Uterus (tissue), 3 donors: ENCODE measurements at regions not wholly inside any gene's neighbourhood (a gene's known extent, or its start where the extent isn't known, plus 50 kb on each side); places are given as distances from the start of the nearest gene placed in this dataset.

Source experiments
- DNase-seq, 2 donors: peaks; one replicate each; pipeline ENCODE4 v3.0.0-alpha.2; 2019 to 2020
- H3K27ac ChIP-seq, 2 donors: fragments of 200-600 bp; sonication (generic); 1 replicate in 1 of 2; 2 replicates in 1 of 2; pipeline ENCODE4 v1.5.1; 2016 to 2018
- H3K27me3 ChIP-seq, 2 donors: fragments of 200-600 bp; sonication (generic); one replicate each; pipeline ENCODE4 v1.5.1; 2018 to 2019; ENCODE audit warnings: control low read depth in 1 of 2
- H3K36me3 ChIP-seq, 2 donors: fragments of 200-600 bp; sonication (generic); one replicate each; pipeline ENCODE4 v1.5.1; 2019; ENCODE audit warnings: control low read depth in 1 of 2
- H3K4me1 ChIP-seq, 2 donors: fragments of 200-600 bp; sonication (generic); one replicate each; pipeline ENCODE4 v1.5.1; 2018 to 2019; ENCODE audit warnings: control low read depth in 1 of 2
- H3K4me3 ChIP-seq, 2 donors: fragments of 200-600 bp; sonication (generic); 1 replicate in 1 of 2; 2 replicates in 1 of 2; pipeline ENCODE4 v1.5.1; 2018 to 2019; ENCODE audit warnings: mild to moderate bottlenecking in 1 of 2
- H3K9me3 ChIP-seq, 2 donors: fragments of 200-600 bp; sonication (generic); one replicate each; pipeline ENCODE4 v1.5.1; 2019; ENCODE audit warnings: control low read depth in 1 of 2
- POLR2A ChIP-seq, 2 donors: fragments of 450-650 bp; IDR thresholded peaks; one replicate each; pipeline ENCODE4 v1.6.1; 2016; ENCODE audit warnings: antibody characterized with exemption in 2 of 2, mild to moderate bottlenecking in 1 of 2, moderate library complexity in 1 of 2
- intact Hi-C: fragments of 100-400 bp; cut with DNase I; formaldehyde crosslinking; loops from one replicate; pipeline ENCODE4 v1.15.1; 2023; ENCODE audit warnings: low total_unique reads
- TF ChIP-seq, protein P1 (sequence below), 4 experiments: fragments of 200-600 bp in 2 of 4; fragments of 450-650 bp in 2 of 4; sonication (generic) in 2 of 4; IDR thresholded peaks; one replicate each; pipeline ENCODE4 v1.5.1; 2016 to 2019; ENCODE audit warnings: antibody characterized with exemption in 4 of 4, mild to moderate bottlenecking in 2 of 4, moderate library complexity in 1 of 4
- donor health status: DM: yes; HTN: yes; CAD: no.

DNA sequence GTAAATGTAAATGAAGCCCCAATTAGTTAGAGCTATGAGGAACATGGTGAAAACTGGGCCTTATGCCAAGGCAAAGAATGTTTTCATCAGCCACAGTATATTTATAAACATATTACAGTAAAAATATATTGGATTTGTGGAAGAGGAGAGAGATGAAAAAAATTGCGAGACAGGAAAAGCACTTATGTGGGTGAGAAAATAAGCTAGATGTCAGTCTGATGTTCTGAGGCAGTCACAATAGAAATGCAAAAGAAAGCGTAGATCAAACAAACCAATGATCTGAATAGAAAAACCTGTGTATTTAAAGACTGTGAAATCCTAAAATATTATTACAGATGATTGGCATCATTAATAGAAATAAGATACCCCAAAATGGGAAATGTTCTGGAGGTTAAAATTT, 1332.5 kb downstream of the SLITRK5 start:
- no peaks in the 10 kb centered on the region for H3K4me1 ChIP-seq
- no peak overlapping the region for H3K27ac ChIP-seq
- no peak overlapping the region for H3K4me3 ChIP-seq
- no peak for DNase-seq
- H3K9me3 ChIP-seq: no peaks in the 10 kb centered on the region
- no peaks in the 10 kb centered on the region for H3K27me3 ChIP-seq
- TF ChIP-seq POLR2A (IDR thresholded peaks at IDR 0.05): no peak
- TF ChIP-seq, protein P1, sequence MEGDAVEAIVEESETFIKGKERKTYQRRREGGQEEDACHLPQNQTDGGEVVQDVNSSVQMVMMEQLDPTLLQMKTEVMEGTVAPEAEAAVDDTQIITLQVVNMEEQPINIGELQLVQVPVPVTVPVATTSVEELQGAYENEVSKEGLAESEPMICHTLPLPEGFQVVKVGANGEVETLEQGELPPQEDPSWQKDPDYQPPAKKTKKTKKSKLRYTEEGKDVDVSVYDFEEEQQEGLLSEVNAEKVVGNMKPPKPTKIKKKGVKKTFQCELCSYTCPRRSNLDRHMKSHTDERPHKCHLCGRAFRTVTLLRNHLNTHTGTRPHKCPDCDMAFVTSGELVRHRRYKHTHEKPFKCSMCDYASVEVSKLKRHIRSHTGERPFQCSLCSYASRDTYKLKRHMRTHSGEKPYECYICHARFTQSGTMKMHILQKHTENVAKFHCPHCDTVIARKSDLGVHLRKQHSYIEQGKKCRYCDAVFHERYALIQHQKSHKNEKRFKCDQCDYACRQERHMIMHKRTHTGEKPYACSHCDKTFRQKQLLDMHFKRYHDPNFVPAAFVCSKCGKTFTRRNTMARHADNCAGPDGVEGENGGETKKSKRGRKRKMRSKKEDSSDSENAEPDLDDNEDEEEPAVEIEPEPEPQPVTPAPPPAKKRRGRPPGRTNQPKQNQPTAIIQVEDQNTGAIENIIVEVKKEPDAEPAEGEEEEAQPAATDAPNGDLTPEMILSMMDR (IDR thresholded peaks at IDR 0.05): no peak
- no peaks in the 10 kb centered on the region for H3K36me3 ChIP-seq
- intact Hi-C loops: no loop called here

DNA sequence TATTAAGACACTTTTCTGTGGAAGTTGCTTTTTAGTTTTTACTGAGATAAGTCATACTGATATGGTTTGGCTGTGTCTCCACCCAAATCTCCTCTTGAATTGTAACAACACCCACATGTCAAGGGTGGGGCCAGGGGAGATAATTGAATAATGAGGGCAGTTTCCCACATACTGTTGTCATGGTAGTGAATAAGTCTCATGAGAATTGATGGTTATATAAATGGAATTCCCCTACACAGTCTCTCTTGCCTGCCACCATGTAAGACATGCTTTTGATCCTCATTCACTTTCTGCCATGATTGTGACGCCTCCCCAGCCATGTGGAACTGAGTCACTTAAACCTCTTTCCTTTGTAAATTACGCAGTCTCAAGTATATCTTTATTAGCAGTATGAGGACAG, 1340.4 kb downstream of the SLITRK5 start:
- H3K27me3 ChIP-seq: no peaks in the 10 kb centered on the region
- H3K9me3 ChIP-seq: no peaks in the 10 kb centered on the region
- H3K4me3 ChIP-seq: no peak overlapping the region
- H3K36me3 ChIP-seq: peaks cover 0 to 3% of the 10 kb centered on the region in 2 donors
- intact Hi-C loops: no loop called here
- DNase-seq: no peak
- H3K27ac ChIP-seq: no peak overlapping the region
- H3K4me1 ChIP-seq: no peaks in the 10 kb centered on the region
- no peak for TF ChIP-seq POLR2A (IDR thresholded peaks at IDR 0.05)
- TF ChIP-seq, protein P1 (IDR thresholded peaks at IDR 0.05): no peak

DNA sequence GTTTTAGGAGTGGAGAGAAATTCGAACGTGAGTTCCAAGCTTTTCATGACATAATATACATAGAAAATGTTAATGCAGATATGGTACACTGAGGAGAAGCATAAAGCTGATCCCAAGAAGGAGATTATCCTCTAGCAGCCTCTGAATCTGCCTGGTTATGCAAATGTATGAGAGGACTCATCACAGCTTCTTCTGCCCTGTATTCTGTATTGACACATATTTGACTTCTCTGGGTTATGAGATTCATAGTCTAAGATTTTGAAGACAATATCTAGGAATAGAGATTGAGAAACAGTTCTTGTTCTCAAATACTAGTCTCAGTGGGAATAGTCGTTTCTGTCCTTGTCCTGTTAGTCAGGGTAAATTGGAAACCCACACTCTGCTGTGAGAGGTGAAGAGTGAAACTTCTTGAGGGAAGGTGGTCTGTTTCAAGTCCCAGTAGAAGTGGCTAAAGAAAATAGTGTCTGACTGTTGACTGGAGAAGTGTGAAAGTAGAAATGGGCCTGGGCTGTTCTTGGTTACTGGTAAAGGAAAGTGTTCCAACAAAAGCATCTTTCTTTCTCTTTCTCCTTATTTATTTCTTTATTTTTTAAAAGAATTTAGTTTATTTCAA, 1356.6 kb downstream of the SLITRK5 start:
- no peaks in the 10 kb centered on the region for H3K27me3 ChIP-seq
- H3K9me3 ChIP-seq: no peaks in the 10 kb centered on the region
- intact Hi-C loops: no loop called here
- no peaks in the 10 kb centered on the region for H3K36me3 ChIP-seq
- no peak overlapping the region for H3K27ac ChIP-seq
- H3K4me1 ChIP-seq: no peaks in the 10 kb centered on the region
- no peak for DNase-seq
- TF ChIP-seq, protein P1 (IDR thresholded peaks at IDR 0.05): no peak
- TF ChIP-seq POLR2A (IDR thresholded peaks at IDR 0.05): no peak
- H3K4me3 ChIP-seq: no peak overlapping the region

DNA sequence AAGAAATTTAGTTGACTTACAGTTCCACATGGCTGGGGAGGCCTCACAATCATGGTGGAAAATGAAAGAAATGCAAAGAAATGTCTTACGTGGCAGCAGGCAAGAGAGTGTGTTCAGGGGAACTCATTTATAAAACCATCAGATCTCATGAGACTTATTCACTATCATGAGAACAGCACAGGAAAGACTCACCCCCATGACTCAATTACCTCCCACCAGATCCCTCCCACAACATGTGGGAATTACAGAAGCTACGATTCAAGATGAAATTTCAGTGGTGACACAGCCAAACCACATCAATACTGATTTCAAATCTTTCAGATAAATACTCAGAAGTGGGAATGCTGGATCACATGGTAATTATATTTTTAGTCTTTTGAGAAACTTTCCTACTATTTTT, 1357.9 kb downstream of the SLITRK5 start:
- TF ChIP-seq, protein P1 (IDR thresholded peaks at IDR 0.05): no peak
- TF ChIP-seq POLR2A (IDR thresholded peaks at IDR 0.05): no peak
- no peak overlapping the region for H3K4me3 ChIP-seq
- H3K36me3 ChIP-seq: no peaks in the 10 kb centered on the region
- no peak for DNase-seq
- no peaks in the 10 kb centered on the region for H3K9me3 ChIP-seq
- H3K4me1 ChIP-seq: no peaks in the 10 kb centered on the region
- intact Hi-C loops: no loop called here
- H3K27ac ChIP-seq: no peak overlapping the region
- H3K27me3 ChIP-seq: no peaks in the 10 kb centered on the region

DNA sequence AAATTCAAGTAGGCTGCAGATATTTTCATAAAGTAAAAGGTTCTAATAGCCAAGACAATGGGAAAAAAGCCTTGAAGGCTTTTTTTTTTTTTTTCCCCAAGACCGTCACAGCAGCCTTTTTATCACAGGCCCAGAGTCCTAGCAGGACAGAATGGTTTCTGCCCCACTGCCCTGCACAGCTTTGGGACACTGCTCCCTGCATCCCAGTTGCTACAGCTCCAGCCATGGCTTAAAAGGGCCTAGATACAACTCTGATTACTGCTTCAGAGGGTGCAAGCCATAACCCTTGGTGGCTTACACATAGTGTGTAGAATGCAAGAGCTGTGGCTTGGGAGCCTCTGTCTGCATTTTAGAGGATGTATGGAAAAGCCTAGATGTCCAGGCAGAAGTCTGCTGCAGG, 1362.8 kb downstream of the SLITRK5 start:
- Histone ChIP-seq H3K36me3 (no peaks in the 10 kb centered on the region), H3K27me3 (no peaks in the 10 kb centered on the region), H3K4me1 (no peaks in the 10 kb centered on the region), H3K4me3 (no peak overlapping the region), H3K9me3 (no peaks in the 10 kb centered on the region), H3K27ac (no peak overlapping the region)
- no peak for DNase-seq
- TF ChIP-seq POLR2A (IDR thresholded peaks at IDR 0.05): no peak
- TF ChIP-seq, protein P1 (IDR thresholded peaks at IDR 0.05): no peak
- intact Hi-C loops: no loop called here
